OCI-LY3 (cell line): ENCODE measurements at regions not wholly inside any gene's neighbourhood (a gene's known extent, or its start where the extent isn't known, plus 50 kb on each side); places are given as distances from the start of the nearest gene placed in this dataset.

Experiments
- CTCF ChIP-seq: fragments of 200-600, 300-600 bp; sonication (generic); IDR thresholded peaks from 2 replicates; pipeline ENCODE4 v1.5.1; 2014; ENCODE audit warnings: antibody characterized with exemption, low read length, low read depth
- EZH2phosphoT487 ChIP-seq: fragments of 200-600 bp; shearing (Covaris generic); IDR thresholded peaks from 2 replicates; pipeline ENCODE4 v1.6.1; 2018; ENCODE audit warnings: antibody characterized with exemption, mixed run types, low read depth

DNA sequence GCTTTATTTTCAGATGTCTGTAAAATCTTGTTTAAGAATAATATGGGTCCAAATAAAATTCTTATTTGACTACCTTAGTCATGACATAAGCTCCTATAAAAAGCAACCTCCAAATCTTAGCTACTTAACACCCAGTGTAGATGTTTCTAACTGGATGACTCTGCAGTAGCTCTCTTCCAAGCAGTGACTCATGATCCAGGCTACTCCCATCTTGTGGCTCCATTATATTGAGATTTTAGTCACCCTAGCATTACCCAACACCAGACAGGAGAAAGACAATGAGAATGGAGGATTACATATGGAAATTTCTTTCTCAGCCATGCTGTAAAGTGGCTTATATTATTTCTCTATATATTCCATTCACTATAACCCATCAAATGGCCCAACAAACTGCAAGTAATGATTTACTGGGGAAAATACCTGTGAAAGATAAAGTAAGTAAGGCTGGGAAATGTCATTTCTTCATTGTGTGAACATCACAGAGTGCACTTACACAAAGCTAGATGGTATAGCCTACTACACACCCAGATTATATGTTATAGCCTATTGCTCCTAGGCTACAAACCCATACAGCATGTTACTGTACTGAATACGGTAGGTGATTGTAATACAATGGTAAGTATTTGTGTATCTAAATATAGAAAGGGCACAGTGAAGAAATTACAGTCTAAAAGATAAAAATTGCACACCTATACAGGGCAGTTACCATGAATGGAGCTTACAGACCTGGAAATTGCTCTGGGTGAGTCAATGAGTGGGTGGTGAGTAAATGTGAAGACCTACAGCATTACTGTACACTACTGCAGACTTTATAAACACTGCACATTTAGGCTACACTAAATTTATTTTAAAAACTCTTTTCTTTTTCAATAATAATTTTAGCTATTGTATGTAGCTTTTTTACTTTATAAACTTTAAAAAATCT, 163.2 kb downstream of the DYRK2 start:
- TF ChIP-seq CTCF, result no peak
- no peak for TF ChIP-seq EZH2phosphoT487
